ENCODE measurements at regions not wholly inside any gene's neighbourhood (a gene's known extent, or its start where the extent isn't known, plus 50 kb on each side); places are given as distances from the start of the nearest gene placed in this dataset.

DNA sequence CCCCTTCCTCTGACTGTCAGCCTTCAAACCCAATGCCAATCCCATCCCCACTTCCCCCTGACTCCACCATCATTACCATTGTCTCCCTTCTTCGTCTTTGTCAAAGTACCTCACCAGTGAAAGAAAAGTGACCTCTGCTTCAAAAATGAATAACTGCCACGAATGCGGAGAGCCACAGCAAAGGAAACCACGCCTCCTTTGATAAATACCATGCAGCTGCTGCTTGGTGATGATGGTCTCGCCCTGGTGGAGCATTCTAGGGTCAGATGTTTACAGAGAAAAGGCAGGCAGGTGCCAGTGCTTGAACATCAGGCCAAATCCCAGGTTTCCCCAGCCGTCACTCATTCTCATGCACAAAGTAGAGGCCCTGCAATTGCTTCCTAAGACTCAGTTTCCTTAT is 162.2 kb downstream of the BCL11A start:
- TF ChIP-seq CTCF (IDR thresholded peaks at IDR 0.05; ENCODE audit: insufficient read depth, low read length, poor library complexity, severe bottlenecking) = no peak
- TF ChIP-seq EZH2phosphoT487 (conservative IDR thresholded peaks at IDR 0.05; ENCODE audit: low read length) = no peak
